GM19372 (cell line): ENCODE measurements at regions not wholly inside any gene's neighbourhood (a gene's known extent, or its start where the extent isn't known, plus 50 kb on each side); places are given as distances from the start of the nearest gene placed in this dataset.
"Not testable (repeated sequence)": the region's sequence is repeated elsewhere in the genome, so short reads cannot be mapped to it uniquely, and the experiment has no call there.

ENCODE experiments used
- ATAC-seq: cut with Tn5 transposase; IDR thresholded peaks from one replicate; pipeline ENCODE4 v1.9.1; 2021; ENCODE audit warnings: mild to moderate bottlenecking, low read depth, moderate library complexity; ENCODE audit not compliant: unreplicated experiment

GRCh38 chr11:22454461-22455090, 116.4 kb downstream of the SLC17A6 start:
- no peak for ATAC-seq

- no peak for ATAC-seq
Observed at GRCh38 chr11:22449441-22449840, 111.3 kb downstream of the SLC17A6 start.

GRCh38 chr11:22444076-22444475, 105.9 kb downstream of the SLC17A6 start:
- no peak for ATAC-seq

- ATAC-seq, result no peak
Observed at GRCh38 chr11:22441831-22442230, 103.7 kb downstream of the SLC17A6 start.

GRCh38 chr11:22435582-22435981, 97.4 kb downstream of the SLC17A6 start:
- not testable (repeated sequence) for ATAC-seq

GRCh38 chr11:22433517-22433916, 95.3 kb downstream of the SLC17A6 start:
- ATAC-seq, result no peak

- no peak for ATAC-seq
Observed at GRCh38 chr11:22433094-22433455, 94.9 kb downstream of the SLC17A6 start.

GRCh38 chr11:22432291-22433093, 94.3 kb downstream of the SLC17A6 start:
- ATAC-seq, result no peak

- no peak for ATAC-seq
Observed at GRCh38 chr11:22431106-22431505, 92.9 kb downstream of the SLC17A6 start.

GRCh38 chr11:22430639-22431038, 92.5 kb downstream of the SLC17A6 start:
- ATAC-seq, result no peak

GRCh38 chr11:22430141-22430541, 92.0 kb downstream of the SLC17A6 start:
- no peak for ATAC-seq
